ENCODE measurements at regions not wholly inside any gene's neighbourhood (a gene's known extent, or its start where the extent isn't known, plus 50 kb on each side); places are given as distances from the start of the nearest gene placed in this dataset.

GRCh38 chr5:155728857-155729683, 597.9 kb upstream of the SGCD start:
- no peak for DNase-seq

- no peak for DNase-seq
Measured at GRCh38 chr5:155729684-155730059, 597.3 kb upstream of the SGCD start.

GRCh38 chr5:155732587-155733376, 594.2 kb upstream of the SGCD start:
- no peak for DNase-seq

- no peak for DNase-seq
Measured at GRCh38 chr5:155733935-155734334, 593.0 kb upstream of the SGCD start.

GRCh38 chr5:155735388-155735787, 591.6 kb upstream of the SGCD start:
- DNase-seq = no peak

- DNase-seq = no peak
Measured at GRCh38 chr5:155738616-155739015, 588.3 kb upstream of the SGCD start.

- no peak for DNase-seq
Measured at GRCh38 chr5:155746367-155747038, 580.5 kb upstream of the SGCD start.

GRCh38 chr5:155750101-155750500, 576.9 kb upstream of the SGCD start:
- no peak for DNase-seq

- no peak for DNase-seq
Measured at GRCh38 chr5:155750571-155750970, 576.4 kb upstream of the SGCD start.

- no peak for DNase-seq
Measured at GRCh38 chr5:155753943-155754581, 572.9 kb upstream of the SGCD start.

- DNase-seq = no peak
Measured at GRCh38 chr5:155759252-155759651, 567.7 kb upstream of the SGCD start.

GRCh38 chr5:155759984-155760383, 567.0 kb upstream of the SGCD start:
- no peak for DNase-seq

GRCh38 chr5:155761502-155761901, 565.5 kb upstream of the SGCD start:
- DNase-seq = no peak

- no peak for DNase-seq
Measured at GRCh38 chr5:155765715-155766114, 561.2 kb upstream of the SGCD start.

GRCh38 chr5:155767470-155767869, 559.5 kb upstream of the SGCD start:
- no peak for DNase-seq

- DNase-seq = no peak
Measured at GRCh38 chr5:155768332-155768731, 558.6 kb upstream of the SGCD start.

GRCh38 chr5:155772009-155772662, 554.8 kb upstream of the SGCD start:
- no peak for DNase-seq

GRCh38 chr5:155773680-155774079, 553.3 kb upstream of the SGCD start:
- DNase-seq = no peak

- no peak for DNase-seq
Measured at GRCh38 chr5:155780260-155780659, 546.7 kb upstream of the SGCD start.

GRCh38 chr5:155783246-155783645, 543.7 kb upstream of the SGCD start:
- no peak for DNase-seq

GRCh38 chr5:155783791-155784190, 543.2 kb upstream of the SGCD start:
- DNase-seq = no peak

GRCh38 chr5:155786108-155786507, 540.9 kb upstream of the SGCD start:
- no peak for DNase-seq

- DNase-seq = no peak
Measured at GRCh38 chr5:155792873-155793272, 534.1 kb upstream of the SGCD start.
